Small intestine (tissue), 7 donors: ENCODE measurements at regions not wholly inside any gene's neighbourhood (a gene's known extent, or its start where the extent isn't known, plus 50 kb on each side); places are given as distances from the start of the nearest gene placed in this dataset.

ENCODE experiments used
- DNase-seq, 2 donors: peaks; one replicate each; pipeline versions ENCODE4 v3.0.0 to v3.0.0-alpha.2; 2013
- FAIRE-seq: peaks from 2 replicates; lab custom pipeline; 2012; peaks lifted over from hg19 to GRCh38; lab: Jason Lieb, UNC
- H3K27ac ChIP-seq, 3 donors: one replicate each; pipeline ENCODE4 v1.5.1; 2013; ENCODE audit warnings: low read length in 2 of 3, mild to moderate bottlenecking in 2 of 3, control low read depth in 1 of 3, inconsistent platforms in 1 of 3, low read depth in 1 of 3, moderate library complexity in 1 of 3
- H3K27me3 ChIP-seq, 3 donors: one replicate each; pipeline ENCODE4 v1.6.1; 2013; ENCODE audit warnings: low read length in 3 of 3, inconsistent platforms in 1 of 3; ENCODE audit not compliant: control insufficient read depth in 3 of 3, insufficient read depth in 3 of 3
- H3K36me3 ChIP-seq, 3 donors: one replicate each; pipeline ENCODE4 v1.6.1; 2013; ENCODE audit warnings: low read length in 3 of 3, inconsistent platforms in 1 of 3, low read depth in 1 of 3, mild to moderate bottlenecking in 1 of 3, moderate library complexity in 1 of 3; ENCODE audit not compliant: control insufficient read depth in 3 of 3, insufficient read depth in 2 of 3
- H3K4me1 ChIP-seq, 3 donors: one replicate each; pipeline ENCODE4 v1.6.1; 2013; ENCODE audit warnings: low read length in 2 of 3, inconsistent platforms in 1 of 3, low read depth in 1 of 3, mild to moderate bottlenecking in 1 of 3, moderate library complexity in 1 of 3; ENCODE audit not compliant: control insufficient read depth in 3 of 3, insufficient read depth in 2 of 3
- H3K4me3 ChIP-seq, 3 donors: one replicate each; pipeline ENCODE4 v1.5.1; 2013; ENCODE audit warnings: low read length in 3 of 3, control low read depth in 1 of 3, inconsistent platforms in 1 of 3, low read depth in 1 of 3, mild to moderate bottlenecking in 1 of 3, moderate library complexity in 1 of 3
- H3K9me3 ChIP-seq, 2 donors: one replicate each; pipeline ENCODE4 v1.6.1; 2013; ENCODE audit warnings: low read depth in 1 of 2, low read length in 1 of 2; ENCODE audit not compliant: control insufficient read depth in 2 of 2, insufficient read depth in 1 of 2
- WGBS, 3 donors: extraction: QIAGEN DNeasy Blood & Tissue Kit; methylation state at CpG; one replicate each; pipeline ENCODE4 v1.1.7; 2013; 5-methylcytosine and 5-hydroxymethylcytosine counted together
- donor health status: healthy with polysubstance abuse.
- donor health status: control.
- donor health status: control.
- donor health status: Bipolar disorder and iron deficiency.
- donor health status: healthy.

- Histone ChIP-seq H3K4me3 (no peak overlapping the region), H3K36me3 (no peaks in the 10 kb centered on the region), H3K27ac (no peak overlapping the region), H3K9me3 (no peaks in the 10 kb centered on the region), H3K27me3 (peaks cover 0 to 6% (median 4%) of the 10 kb centered on the region in 3 donors), H3K4me1 (no peaks in the 10 kb centered on the region)
- DNase-seq = no peak
- WGBS, 3 donors = 39 to 61% (median 55%) methylated on average over 18 of the region's 18 CpGs
- FAIRE-seq = no peak
These were observed 77.8 kb upstream of the PHACTR3 start for GRCh38 chr20:59526242-59527225.

- Histone ChIP-seq H3K36me3 (no peaks in the 10 kb centered on the region), H3K27ac (no peak overlapping the region), H3K4me3 (no peak overlapping the region), H3K9me3 (no peaks in the 10 kb centered on the region), H3K4me1 (no peaks in the 10 kb centered on the region), H3K27me3 (peaks cover 0 to 4% (median 4%) of the 10 kb centered on the region in 3 donors)
- WGBS, 3 donors = 54 to 69% (median 62%) methylated on average over 2 of the region's 2 CpGs
- no peak for DNase-seq
- FAIRE-seq = no peak
These were observed 73.6 kb upstream of the PHACTR3 start for GRCh38 chr20:59530782-59531181.

DNA sequence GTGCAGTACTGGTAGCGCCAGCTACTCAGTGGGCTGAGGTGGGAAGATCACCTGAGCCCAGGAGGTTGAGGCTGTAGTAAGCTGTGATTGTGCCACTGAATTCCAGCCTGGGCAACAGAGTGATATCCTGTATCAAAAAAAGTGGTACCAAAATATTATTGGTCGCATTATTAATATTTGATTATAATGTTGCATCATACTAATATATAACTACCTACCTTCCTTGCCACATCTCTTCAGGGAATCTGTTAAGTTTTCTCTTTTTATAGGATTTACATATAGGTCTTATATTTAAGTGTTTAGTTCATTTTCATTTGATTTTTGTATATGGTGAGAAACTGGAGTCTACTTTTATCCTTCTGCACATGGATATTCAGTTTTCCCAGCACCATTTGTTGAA is 66.3 kb upstream of the PHACTR3 start:
- no peak for FAIRE-seq
- no peaks in the 10 kb centered on the region for H3K4me1 ChIP-seq
- no peak overlapping the region for H3K27ac ChIP-seq
- H3K4me3 ChIP-seq = no peak overlapping the region
- 91 to 94% (median 92%) methylated on average over 2 of the region's 2 CpGs for WGBS, 3 donors
- H3K9me3 ChIP-seq = peaks cover 0 to 3% of the 10 kb centered on the region in 2 donors
- H3K27me3 ChIP-seq = no peaks in the 10 kb centered on the region
- DNase-seq = no peak
- H3K36me3 ChIP-seq = no peaks in the 10 kb centered on the region

- FAIRE-seq (no peak), DNase-seq (no peak)
- Histone ChIP-seq H3K9me3 (no peaks in the 10 kb centered on the region), H3K36me3 (no peaks in the 10 kb centered on the region), H3K4me1 (no peaks in the 10 kb centered on the region), H3K27me3 (peaks cover 0 to 1% (median 0%) of the 10 kb centered on the region in 3 donors), H3K27ac (no peak overlapping the region), H3K4me3 (no peak overlapping the region)
- 91 to 93% (median 92%) methylated on average over 8 of the region's 8 CpGs for whole genome bisulfite sequencing, 3 donors
These were observed 56.7 kb upstream of the PHACTR3 start for GRCh38 chr20:59547596-59547995.
